HEK293T (cell line): ENCODE measurements at regions not wholly inside any gene's neighbourhood (a gene's known extent, or its start where the extent isn't known, plus 50 kb on each side); places are given as distances from the start of the nearest gene placed in this dataset.
"Not testable (repeated sequence)": the region's sequence is repeated elsewhere in the genome, so short reads cannot be mapped to it uniquely, and the experiment has no call there.

Source experiments
- CTCF ChIA-PET: fragments of 350-600 bp; formaldehyde crosslinking; extraction: SDS; loops from one replicate; lab custom pipeline; 2021; ENCODE audit warnings: antibody characterized with exemption, inconsistent platforms; lab: Yijun Ruan, JAX
- POLR2A ChIA-PET: fragments of 350-600 bp; formaldehyde crosslinking; extraction: SDS; loops from one replicate; lab custom pipeline; 2020; ENCODE audit warnings: antibody characterized with exemption, inconsistent platforms; lab: Yijun Ruan, JAX
- DNase-seq: peaks from one replicate; pipeline ENCODE4 v3.0.0; 2012; ENCODE audit warnings: mixed read lengths; ENCODE audit errors: extremely low spot score
- ARNT ChIP-seq: fragments of 450-650 bp; IDR thresholded peaks from 2 replicates; pipeline ENCODE4 v1.6.1; 2017; ENCODE audit warnings: mild to moderate bottlenecking
- BHLHE40 ChIP-seq: fragments of 450-650 bp; IDR thresholded peaks from 2 replicates; pipeline ENCODE4 v1.6.1; 2016; ENCODE audit warnings: mild to moderate bottlenecking, moderate library complexity, borderline replicate concordance
- CTBP1 ChIP-seq: fragments of 450-650 bp; IDR thresholded peaks from 2 replicates; pipeline ENCODE4 v1.6.1; 2016; ENCODE audit warnings: borderline replicate concordance
- ELF4 ChIP-seq: fragments of 450-650 bp; IDR thresholded peaks from 2 replicates; pipeline ENCODE4 v1.6.1; 2017; ENCODE audit warnings: antibody characterized with exemption
- FOXA1 ChIP-seq: fragments of 450-650 bp; IDR thresholded peaks from 2 replicates; pipeline ENCODE4 v1.6.1; 2016; ENCODE audit warnings: mild to moderate bottlenecking
- FOXK2 ChIP-seq: fragments of 450-650 bp; IDR thresholded peaks from 2 replicates; pipeline ENCODE4 v1.6.1; 2016; ENCODE audit warnings: mild to moderate bottlenecking
- FOXM1 ChIP-seq: fragments of 450-650 bp; IDR thresholded peaks from 2 replicates; pipeline ENCODE4 v1.6.1; 2017; ENCODE audit warnings: mild to moderate bottlenecking, borderline replicate concordance
- HDGF ChIP-seq: fragments of 450-650 bp; IDR thresholded peaks from 2 replicates; pipeline ENCODE4 v1.6.1; 2017; ENCODE audit warnings: antibody characterized with exemption, borderline replicate concordance
- L3MBTL2 ChIP-seq: fragments of 450-650 bp; conservative IDR thresholded peaks from 2 replicates; pipeline ENCODE4 v1.6.1; 2016; ENCODE audit warnings: mild to moderate bottlenecking
- LEF1 ChIP-seq: fragments of 450-650 bp; IDR thresholded peaks from 2 replicates; pipeline ENCODE4 v1.6.1; 2017; ENCODE audit warnings: mild to moderate bottlenecking, borderline replicate concordance
- NFRKB ChIP-seq: fragments of 450-650 bp; IDR thresholded peaks from 2 replicates; pipeline ENCODE4 v1.6.1; 2016; ENCODE audit warnings: mild to moderate bottlenecking, moderate library complexity
- SP1 ChIP-seq: fragments of 450-650 bp; IDR thresholded peaks from 2 replicates; pipeline ENCODE4 v1.6.1; 2017
- SUZ12 ChIP-seq: fragments of 450-650 bp; IDR thresholded peaks from 2 replicates; pipeline ENCODE4 v1.6.1; 2016; ENCODE audit warnings: mild to moderate bottlenecking
- TARDBP ChIP-seq: fragments of 450-650 bp; IDR thresholded peaks from 2 replicates; pipeline ENCODE4 v1.6.1; 2016
- ZNF384 ChIP-seq: fragments of 450-650 bp; IDR thresholded peaks from 2 replicates; pipeline ENCODE4 v1.6.1; 2016
- TF ChIP-seq, protein P1 (sequence below): fragments of 450-650 bp; IDR thresholded peaks from 2 replicates; pipeline ENCODE4 v1.6.1; 2016

DNA sequence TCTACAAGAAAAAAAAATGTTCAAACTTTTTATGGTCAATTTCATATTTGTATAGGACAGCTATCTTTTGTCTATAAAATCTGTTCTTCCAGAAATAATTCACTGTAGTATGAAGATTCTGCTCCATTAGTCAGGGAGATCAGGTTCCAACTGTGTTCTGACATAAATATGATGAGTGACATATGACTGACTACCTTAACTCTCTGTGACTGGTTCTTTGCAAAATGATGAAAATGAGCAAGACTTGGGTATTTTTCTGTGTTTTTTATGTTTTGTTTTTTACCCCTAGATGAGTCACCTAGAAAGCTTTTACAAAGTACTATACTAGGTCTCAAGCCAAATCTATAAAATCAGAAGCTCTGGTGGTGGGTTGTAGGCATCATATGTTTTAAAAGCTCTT lies 229.6 kb downstream of the MMUT start:
- ChIA-PET CTCF (no interaction called here), POLR2A (no interaction called here)
- no peak for TF ChIP-seq SUZ12
- no peak for TF ChIP-seq CTBP1
- no peak for TF ChIP-seq TARDBP
- TF ChIP-seq HDGF: no peak
- TF ChIP-seq FOXK2: no peak
- TF ChIP-seq FOXA1: no peak
- TF ChIP-seq SP1: no peak
- no peak for TF ChIP-seq ARNT
- TF ChIP-seq ZNF384: no peak
- TF ChIP-seq, protein P1, sequence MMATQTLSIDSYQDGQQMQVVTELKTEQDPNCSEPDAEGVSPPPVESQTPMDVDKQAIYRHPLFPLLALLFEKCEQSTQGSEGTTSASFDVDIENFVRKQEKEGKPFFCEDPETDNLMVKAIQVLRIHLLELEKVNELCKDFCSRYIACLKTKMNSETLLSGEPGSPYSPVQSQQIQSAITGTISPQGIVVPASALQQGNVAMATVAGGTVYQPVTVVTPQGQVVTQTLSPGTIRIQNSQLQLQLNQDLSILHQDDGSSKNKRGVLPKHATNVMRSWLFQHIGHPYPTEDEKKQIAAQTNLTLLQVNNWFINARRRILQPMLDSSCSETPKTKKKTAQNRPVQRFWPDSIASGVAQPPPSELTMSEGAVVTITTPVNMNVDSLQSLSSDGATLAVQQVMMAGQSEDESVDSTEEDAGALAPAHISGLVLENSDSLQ: no peak
- no peak for DNase-seq

DNA sequence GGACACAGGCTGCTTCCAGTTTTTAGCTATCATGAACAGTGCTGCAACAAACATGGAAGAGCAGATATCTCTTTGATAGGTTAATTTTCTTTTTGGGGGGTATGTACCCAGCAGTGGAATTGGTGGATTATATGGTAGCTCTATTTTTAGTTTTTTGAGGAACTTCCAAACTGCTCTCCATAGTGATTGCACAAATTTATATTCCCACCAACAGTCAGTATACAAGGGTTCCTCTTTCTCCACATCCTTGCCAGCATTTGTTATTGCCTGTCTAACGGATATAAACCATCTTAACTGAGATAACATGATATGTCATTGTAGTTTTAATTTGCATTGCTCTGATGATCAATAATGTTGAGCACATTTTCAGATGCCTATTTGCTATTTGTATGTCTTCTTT lies 237.6 kb downstream of the MMUT start:
- ChIA-PET CTCF (no interaction called here), POLR2A (no interaction called here)
- TF ChIP-seq BHLHE40: no peak
- TF ChIP-seq ELF4: no peak
- no peak for TF ChIP-seq SP1
- no peak for TF ChIP-seq ARNT
- TF ChIP-seq CTBP1: no peak
- no peak for DNase-seq

DNA sequence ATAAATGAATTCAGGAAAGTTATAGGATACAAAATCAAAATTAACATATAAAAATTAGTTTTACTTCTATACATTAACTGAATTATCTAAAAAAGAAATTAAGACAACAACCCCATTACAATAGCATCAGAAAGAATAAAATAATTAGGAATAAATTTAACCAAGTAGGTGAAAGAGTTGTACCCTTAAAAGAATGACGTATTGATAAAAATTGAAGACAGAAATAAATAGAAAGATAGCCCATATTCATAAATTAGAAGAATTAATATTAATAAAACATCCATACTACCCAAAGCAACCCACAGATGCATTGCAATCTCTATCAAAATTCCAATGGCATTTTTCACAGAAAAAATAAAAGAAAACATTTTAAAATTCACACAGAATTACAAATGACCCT lies 242.8 kb downstream of the MMUT start:
- TF ChIP-seq ARNT: no peak
- TF ChIP-seq CTBP1: no peak
- TF ChIP-seq FOXK2: no peak
- POLR2A ChIA-PET: no interaction called here
- CTCF ChIA-PET: no interaction called here
- DNase-seq: no peak

DNA sequence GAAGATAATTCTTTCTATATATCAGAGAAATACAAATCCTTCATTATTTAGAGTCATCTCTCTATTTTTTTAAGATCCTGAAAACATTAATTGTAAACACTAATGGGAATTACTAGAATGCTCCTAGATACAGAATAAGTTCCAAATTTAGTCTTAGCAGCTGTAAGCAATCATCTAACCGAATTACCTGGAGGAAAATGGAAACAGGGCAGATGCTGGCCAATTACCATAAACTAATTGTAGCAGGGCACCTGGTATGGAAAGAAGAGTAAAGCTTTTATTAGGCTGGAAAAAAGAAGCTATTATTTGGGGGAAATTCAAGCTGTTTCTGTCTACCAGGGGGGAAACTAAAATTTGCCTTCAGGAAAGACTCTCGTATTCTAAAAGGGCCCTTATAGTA lies 257.5 kb downstream of the MMUT start:
- ChIA-PET POLR2A (no interaction called here), CTCF (no interaction called here)
- DNase-seq: no peak
- TF ChIP-seq ZNF384 (no peak), TARDBP (no peak), HDGF (no peak), LEF1 (no peak), FOXM1 (no peak), FOXK2 (no peak), L3MBTL2 (no peak), NFRKB (no peak), ELF4 (no peak), CTBP1 (no peak), BHLHE40 (no peak), SUZ12 (no peak), ARNT (no peak), SP1 (no peak)
- TF ChIP-seq, protein P1: no peak

DNA sequence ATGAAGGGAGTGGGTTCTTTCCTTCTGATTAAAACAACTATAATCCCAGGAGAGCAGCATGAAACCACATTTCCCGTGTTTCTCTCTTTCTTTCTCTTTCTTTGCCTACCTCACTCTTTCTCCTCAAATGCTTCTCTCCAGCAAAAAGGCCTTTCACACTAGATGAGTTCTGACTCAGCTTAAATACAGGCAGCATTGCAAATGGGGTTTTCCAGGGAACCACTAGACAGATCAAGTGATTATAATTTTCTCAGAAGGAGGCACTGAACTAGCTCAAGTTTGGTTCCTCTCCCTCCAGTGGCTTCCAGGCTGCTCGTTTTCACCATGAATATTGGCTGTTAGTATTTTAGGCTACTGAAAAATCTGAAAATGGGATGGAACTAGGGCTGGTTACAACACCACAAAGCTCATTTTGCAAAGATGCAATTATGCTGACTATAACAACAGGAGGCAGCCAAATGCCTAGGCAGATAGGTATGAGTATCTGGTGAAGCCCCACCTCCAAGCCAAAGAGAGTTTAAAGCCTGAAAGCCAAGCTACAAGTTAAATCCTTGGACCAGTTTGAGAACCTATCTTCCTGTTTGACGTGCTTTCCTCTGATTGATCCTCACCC lies 260.0 kb downstream of the MMUT start:
- no peak for TF ChIP-seq ELF4
- no peak for DNase-seq
- ChIA-PET POLR2A (no interaction called here), CTCF (interaction anchor here (0.7 kb wide), 1 partner anchor 403 kb away, joined by 4 read pairs; no protein-coding TSS in a partner anchor)

DNA sequence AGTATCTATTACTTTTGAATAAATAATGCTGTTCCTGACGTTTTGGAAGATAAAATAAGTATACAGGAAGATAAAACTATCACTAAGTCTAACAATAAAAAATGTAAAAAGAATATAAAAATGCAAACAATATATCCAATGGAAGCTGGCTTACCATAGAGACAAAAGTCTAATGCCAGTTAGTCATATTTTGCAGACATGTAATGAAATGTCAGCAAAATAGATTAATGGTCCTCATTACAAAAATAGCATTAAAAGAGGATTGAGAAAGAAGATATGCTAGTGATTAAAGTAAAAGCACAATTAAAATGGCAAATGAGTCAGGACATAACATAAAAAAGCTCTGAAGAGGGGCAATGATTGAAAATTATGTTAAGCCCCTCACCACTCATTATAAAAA lies 265.0 kb downstream of the MMUT start:
- no peak for DNase-seq
- POLR2A ChIA-PET: no interaction called here
- TF ChIP-seq SUZ12 (no peak), FOXA1 (no peak), ARNT (no peak), TARDBP (no peak), BHLHE40 (no peak), HDGF (no peak), NFRKB (no peak), L3MBTL2 (no peak), LEF1 (no peak), CTBP1 (no peak), FOXM1 (no peak), ZNF384 (no peak), FOXK2 (no peak), ELF4 (no peak), SP1 (no peak)
- TF ChIP-seq, protein P1: no peak
- CTCF ChIA-PET: no interaction called here

DNA sequence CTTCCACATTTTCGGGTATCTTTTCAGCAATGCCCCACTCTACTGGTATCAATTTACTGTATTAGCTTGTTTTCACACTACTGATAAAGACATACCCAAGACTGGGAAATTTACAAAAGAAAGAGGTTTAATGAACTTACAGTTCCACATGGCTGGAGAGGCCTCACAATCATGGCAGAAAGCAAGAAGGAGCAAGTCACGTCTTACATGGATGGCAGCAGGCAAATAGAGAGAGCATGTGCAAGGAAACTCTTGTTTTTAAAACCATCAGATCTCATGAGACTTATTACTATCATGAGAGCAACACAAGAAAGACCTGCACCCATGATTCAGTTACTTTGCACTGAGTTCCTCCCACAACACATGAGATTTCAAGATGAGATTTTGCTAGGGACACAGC lies 300.7 kb downstream of the MMUT start:
- POLR2A ChIA-PET, DNase-seq: not testable (repeated sequence)
- CTCF ChIA-PET: interaction anchor here (0.6 kb wide), 1 partner anchor 292 kb away, joined by 3 read pairs; no protein-coding TSS in a partner anchor
